SW480 (cell line): ENCODE measurements at regions not wholly inside any gene's neighbourhood (a gene's known extent, or its start where the extent isn't known, plus 50 kb on each side); places are given as distances from the start of the nearest gene placed in this dataset.

Experiments used
- DNase-seq: peaks from one replicate; pipeline ENCODE4 v3.0.0-alpha.2; 2016; ENCODE audit warnings: low spot score

- no peak for DNase-seq
Observed at GRCh38 chrX:22325096-22325495, 52.4 kb downstream of the CBLL2 start.

- no peak for DNase-seq
Observed at GRCh38 chrX:22329783-22330182, 57.1 kb downstream of the CBLL2 start.

GRCh38 chrX:22338740-22339139 is 66.0 kb downstream of the CBLL2 start:
- DNase-seq, result no peak

- DNase-seq, result no peak
Observed at GRCh38 chrX:22339459-22339858, 66.7 kb downstream of the CBLL2 start.

GRCh38 chrX:22340022-22340616 is 67.4 kb downstream of the CBLL2 start:
- no peak for DNase-seq

GRCh38 chrX:22343192-22343591 is 70.5 kb downstream of the CBLL2 start:
- DNase-seq, result no peak

- DNase-seq, result no peak
Observed at GRCh38 chrX:22345884-22346283, 73.2 kb downstream of the CBLL2 start.

GRCh38 chrX:22347491-22347890 is 74.8 kb downstream of the CBLL2 start:
- DNase-seq, result no peak

- DNase-seq, result no peak
Observed at GRCh38 chrX:22349116-22349515, 76.4 kb downstream of the CBLL2 start.

- no peak for DNase-seq
Observed at GRCh38 chrX:22351076-22351475, 78.4 kb downstream of the CBLL2 start.

GRCh38 chrX:22351966-22352365 is 79.3 kb downstream of the CBLL2 start:
- no peak for DNase-seq

- no peak for DNase-seq
Observed at GRCh38 chrX:22357621-22358020, 84.9 kb downstream of the CBLL2 start.

GRCh38 chrX:22360129-22360528 is 87.4 kb downstream of the CBLL2 start:
- no peak for DNase-seq

- peak; percentile 10 for DNase-seq
Observed at GRCh38 chrX:22365460-22365859, 92.7 kb downstream of the CBLL2 start.

GRCh38 chrX:22366166-22366702 is 93.5 kb downstream of the CBLL2 start:
- DNase-seq, result no peak

GRCh38 chrX:22366906-22367305 is 94.2 kb downstream of the CBLL2 start:
- DNase-seq, result no peak

- DNase-seq, result no peak
Observed at GRCh38 chrX:22373094-22373493, 100.4 kb downstream of the CBLL2 start.

GRCh38 chrX:22373766-22374165 is 101.1 kb downstream of the CBLL2 start:
- no peak for DNase-seq

GRCh38 chrX:22376369-22376768 is 103.7 kb downstream of the CBLL2 start:
- no peak for DNase-seq

GRCh38 chrX:22378296-22378695 is 105.6 kb downstream of the CBLL2 start:
- no peak for DNase-seq

- DNase-seq, result no peak
Observed at GRCh38 chrX:22383988-22384387, 111.3 kb downstream of the CBLL2 start.

- DNase-seq, result no peak
Observed at GRCh38 chrX:22389556-22390179, 117.0 kb downstream of the CBLL2 start.

- DNase-seq, result no peak
Observed at GRCh38 chrX:22392133-22392948, 119.6 kb downstream of the CBLL2 start.
